Endodermal cell (in vitro differentiated cells): ENCODE measurements at regions not wholly inside any gene's neighbourhood (a gene's known extent, or its start where the extent isn't known, plus 50 kb on each side); places are given as distances from the start of the nearest gene placed in this dataset.

ENCODE experiments used
- DNase-seq: peaks from one replicate; pipeline ENCODE4 v3.0.0-alpha.2; 2017
- H3K27ac ChIP-seq: 2 replicates; pipeline ENCODE4 v1.5.1; 2013; ENCODE audit warnings: mild to moderate bottlenecking, low read depth, low read length, moderate library complexity
- H3K27me3 ChIP-seq: 2 replicates; pipeline ENCODE4 v1.6.1; 2013; ENCODE audit warnings: mild to moderate bottlenecking, low read length, moderate library complexity; ENCODE audit not compliant: insufficient read depth, control insufficient read depth, poor library complexity, severe bottlenecking
- H3K36me3 ChIP-seq: 2 replicates; pipeline ENCODE4 v1.7.0; 2013; ENCODE audit warnings: mild to moderate bottlenecking, low read length, moderate library complexity; ENCODE audit not compliant: control insufficient read depth, insufficient read depth
- H3K4me1 ChIP-seq: one replicate; pipeline ENCODE4 v1.7.0; 2013; ENCODE audit warnings: low read length; ENCODE audit not compliant: control insufficient read depth, insufficient read depth
- H3K4me3 ChIP-seq: 2 replicates; pipeline ENCODE4 v1.5.1; 2013; ENCODE audit warnings: mild to moderate bottlenecking, low read length, moderate library complexity
- H3K9ac ChIP-seq: 2 replicates; pipeline ENCODE4 v1.6.1; 2013; ENCODE audit warnings: mild to moderate bottlenecking, low read length, moderate library complexity; ENCODE audit not compliant: poor library complexity, severe bottlenecking; ENCODE audit errors: extremely low read depth
- H3K9me3 ChIP-seq: 2 replicates; pipeline ENCODE4 v1.6.1; 2013; ENCODE audit warnings: mild to moderate bottlenecking, low read length, moderate library complexity; ENCODE audit not compliant: control insufficient read depth
- H3K27ac Mint-ChIP-seq: 2 replicates; pipeline ENCODE4 v1.8.0; 2020; ENCODE audit warnings: mixed read lengths
- H3K27me3 Mint-ChIP-seq: 2 replicates; pipeline ENCODE4 v1.8.0; 2021; ENCODE audit warnings: mild to moderate bottlenecking, mixed read lengths; ENCODE audit not compliant: insufficient read depth
- H3K36me3 Mint-ChIP-seq: 2 replicates; pipeline ENCODE4 v1.8.0; 2020; ENCODE audit warnings: low read depth, mixed read lengths
- H3K4me1 Mint-ChIP-seq: 2 replicates; pipeline ENCODE4 v1.8.0; 2020; ENCODE audit warnings: mixed read lengths
- H3K4me3 Mint-ChIP-seq: 2 replicates; pipeline ENCODE4 v1.8.0; 2020; ENCODE audit warnings: mild to moderate bottlenecking, moderate library complexity, mixed read lengths
- H3K9me3 Mint-ChIP-seq: 2 replicates; pipeline ENCODE4 v1.8.0; 2020; ENCODE audit warnings: mild to moderate bottlenecking, mixed read lengths
- CTCF ChIP-seq: fragments of 200-600 bp; sonication (generic); conservative IDR thresholded peaks from 2 replicates; pipeline ENCODE4 v1.5.0; 2021; ENCODE audit warnings: antibody characterized with exemption, mild to moderate bottlenecking
- WGBS, 2 experiments: methylation state at CpG; one replicate each; pipeline versions ENCODE4 v1.1.5 to v1.1.7; 2013; ENCODE audit warnings: missing lambda C conversion rate in 2 of 2, mixed read lengths in 1 of 2; ENCODE audit not compliant: insufficient coverage in 1 of 2, insufficient read length in 1 of 2; 5-methylcytosine and 5-hydroxymethylcytosine counted together

- Mint-ChIP-seq H3K27ac (no peak overlapping the region), H3K27me3 (no peaks in the 10 kb centered on the region), H3K36me3 (no peaks in the 10 kb centered on the region), H3K4me3 (no peak overlapping the region), H3K4me1 (peaks cover 15% of the 10 kb centered on the region), H3K9me3 (no peaks in the 10 kb centered on the region)
- no peak for DNase-seq
- Histone ChIP-seq H3K27ac (no peak overlapping the region), H3K9ac (no peak overlapping the region), H3K36me3 (no peaks in the 10 kb centered on the region), H3K9me3 (no peaks in the 10 kb centered on the region), H3K4me3 (no peak overlapping the region), H3K4me1 (no peaks in the 10 kb centered on the region), H3K27me3 (no peaks in the 10 kb centered on the region)
- TF ChIP-seq CTCF, result no peak
Measured at GRCh38 chr4:102170910-102171309, 174.4 kb downstream of the SLC39A8 start.

- Histone ChIP-seq H3K4me1 (no peaks in the 10 kb centered on the region), H3K27ac (no peak overlapping the region), H3K4me3 (no peak overlapping the region), H3K9me3 (no peaks in the 10 kb centered on the region), H3K27me3 (no peaks in the 10 kb centered on the region), H3K9ac (no peak overlapping the region), H3K36me3 (no peaks in the 10 kb centered on the region)
- Mint-ChIP-seq H3K36me3 (no peaks in the 10 kb centered on the region), H3K27ac (no peak overlapping the region), H3K4me1 (peaks cover 15% of the 10 kb centered on the region), H3K27me3 (no peaks in the 10 kb centered on the region), H3K9me3 (peaks cover under 1% of the 10 kb centered on the region), H3K4me3 (no peak overlapping the region)
- DNase-seq, result peak; percentile 67
- 90% methylated on average over 1 of the region's 2 CpGs; no CpG with 5 or more reads in 1 of the 2 experiments for WGBS, 2 experiments
- TF ChIP-seq CTCF, result no peak
Measured at GRCh38 chr4:102169345-102169744, 175.9 kb downstream of the SLC39A8 start.

- Histone ChIP-seq H3K36me3 (no peaks in the 10 kb centered on the region), H3K27ac (no peak overlapping the region), H3K4me3 (no peak overlapping the region), H3K9me3 (no peaks in the 10 kb centered on the region), H3K4me1 (peaks cover 3% of the 10 kb centered on the region), H3K27me3 (no peaks in the 10 kb centered on the region), H3K9ac (no peak overlapping the region)
- Mint-ChIP-seq H3K36me3 (no peaks in the 10 kb centered on the region), H3K27ac (no peak overlapping the region), H3K4me1 (peaks cover 19% of the 10 kb centered on the region), H3K4me3 (no peak overlapping the region), H3K9me3 (peaks cover 3% of the 10 kb centered on the region), H3K27me3 (no peaks in the 10 kb centered on the region)
- no peak for TF ChIP-seq CTCF
- 87% methylated on average over 4 of the region's 4 CpGs; no CpG with 5 or more reads in 1 of the 2 experiments for WGBS, 2 experiments
- DNase-seq, result no peak
Measured at GRCh38 chr4:102168580-102168979, 176.7 kb downstream of the SLC39A8 start.
